IPS-NIHi7 (cell line): ENCODE measurements at regions not wholly inside any gene's neighbourhood (a gene's known extent, or its start where the extent isn't known, plus 50 kb on each side); places are given as distances from the start of the nearest gene placed in this dataset.
"Not testable (repeated sequence)": the region's sequence is repeated elsewhere in the genome, so short reads cannot be mapped to it uniquely, and the experiment has no call there.

Source experiments
- DNase-seq: peaks from one replicate; pipeline ENCODE4 v3.0.0; 2012; ENCODE audit warnings: mixed read lengths; ENCODE audit errors: extremely low spot score

GRCh38 chr4:122100508-122100907, 51.6 kb upstream of the BLTP1 start:
- DNase-seq = peak; percentile 14

GRCh38 chr4:122099896-122100295, 52.2 kb upstream of the BLTP1 start:
- no peak for DNase-seq

GRCh38 chr4:122091836-122092405, 60.2 kb upstream of the BLTP1 start:
- DNase-seq = no peak

- no peak for DNase-seq
Measured at GRCh38 chr4:122091397-122091796, 60.7 kb upstream of the BLTP1 start.

- DNase-seq = no peak
Measured at GRCh38 chr4:122090989-122091388, 61.1 kb upstream of the BLTP1 start.

GRCh38 chr4:122086338-122087065, 65.6 kb upstream of the BLTP1 start:
- no peak for DNase-seq

GRCh38 chr4:122083989-122084388, 68.1 kb upstream of the BLTP1 start:
- DNase-seq = peak; percentile 14

GRCh38 chr4:122083351-122083750, 68.8 kb upstream of the BLTP1 start:
- DNase-seq = no peak

- DNase-seq = no peak
Measured at GRCh38 chr4:122082661-122083060, 69.5 kb upstream of the BLTP1 start.

- not testable (repeated sequence) for DNase-seq
Measured at GRCh38 chr4:122077653-122078052, 74.5 kb upstream of the BLTP1 start.

- not testable (repeated sequence) for DNase-seq
Measured at GRCh38 chr4:122076835-122077234, 75.3 kb upstream of the BLTP1 start.

GRCh38 chr4:122073615-122074014, 78.5 kb upstream of the BLTP1 start:
- DNase-seq = no peak

GRCh38 chr4:122065915-122066314, 86.2 kb upstream of the BLTP1 start:
- no peak for DNase-seq

GRCh38 chr4:122065149-122065548, 87.0 kb upstream of the BLTP1 start:
- no peak for DNase-seq

- no peak for DNase-seq
Measured at GRCh38 chr4:122053186-122053585, 98.9 kb upstream of the BLTP1 start.

GRCh38 chr4:122052677-122053076, 99.5 kb upstream of the BLTP1 start:
- no peak for DNase-seq

GRCh38 chr4:122050841-122051240, 99.0 kb upstream of the TRPC3 start:
- DNase-seq = no peak

- DNase-seq = no peak
Measured at GRCh38 chr4:122047456-122048425, 95.9 kb upstream of the TRPC3 start.

GRCh38 chr4:122046255-122046654, 94.4 kb upstream of the TRPC3 start:
- DNase-seq = no peak

GRCh38 chr4:122045533-122045932, 93.7 kb upstream of the TRPC3 start:
- no peak for DNase-seq

- DNase-seq = no peak
Measured at GRCh38 chr4:122044501-122044900, 92.6 kb upstream of the TRPC3 start.

- DNase-seq = no peak
Measured at GRCh38 chr4:122041312-122041711, 89.5 kb upstream of the TRPC3 start.
